OCI-LY7 (cell line): ENCODE measurements at regions not wholly inside any gene's neighbourhood (a gene's known extent, or its start where the extent isn't known, plus 50 kb on each side); places are given as distances from the start of the nearest gene placed in this dataset.

Experiments used
- CTCF ChIP-seq: fragments of 200-600 bp; sonication (generic); conservative IDR thresholded peaks from 2 replicates; pipeline ENCODE4 v1.5.1; 2014; ENCODE audit warnings: mild to moderate bottlenecking, antibody characterized with exemption, low read length, moderate library complexity, mixed read lengths
- EZH2phosphoT487 ChIP-seq: fragments of 200-600 bp; sonication (generic); IDR thresholded peaks from 2 replicates; pipeline ENCODE4 v1.6.1; 2018; ENCODE audit warnings: low read depth, borderline replicate concordance, mild to moderate bottlenecking, mixed run types, antibody characterized with exemption, low read length, moderate library complexity, mixed read lengths

GRCh38 chr19:30307191-30307974 lies 64.8 kb upstream of the ZNF536 start:
- TF ChIP-seq CTCF (no peak), EZH2phosphoT487 (no peak)
